NOMO-1 (cell line): ENCODE measurements at regions not wholly inside any gene's neighbourhood (a gene's known extent, or its start where the extent isn't known, plus 50 kb on each side); places are given as distances from the start of the nearest gene placed in this dataset.

ENCODE experiments used
- DNase-seq, 2 experiments: peaks; one replicate each; lab custom pipeline; 2025; ENCODE audit not compliant: unreplicated experiment in 2 of 2; lab: John Stamatoyannopoulos, UW

DNA sequence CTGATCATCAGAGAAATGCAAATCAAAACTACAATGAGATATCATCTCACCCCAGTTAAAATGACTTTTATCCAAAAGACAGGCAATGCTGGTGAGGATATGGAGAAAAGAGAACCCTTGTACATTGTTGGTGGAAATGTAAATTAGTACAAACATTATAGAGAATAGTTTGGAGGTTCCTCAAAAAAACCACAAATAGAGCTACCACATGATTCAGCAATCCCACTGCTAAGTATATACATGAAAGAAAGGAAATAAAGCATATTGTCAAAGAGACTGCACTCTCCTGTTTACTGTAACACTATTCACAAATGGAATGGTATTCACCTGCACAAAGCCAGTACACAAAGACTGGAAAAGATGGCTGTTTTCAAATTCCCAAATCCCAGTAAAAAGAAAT, 1233.7 kb downstream of the PCDH17 start:
- DNase-seq, result peak; percentile 1 to 80

DNA sequence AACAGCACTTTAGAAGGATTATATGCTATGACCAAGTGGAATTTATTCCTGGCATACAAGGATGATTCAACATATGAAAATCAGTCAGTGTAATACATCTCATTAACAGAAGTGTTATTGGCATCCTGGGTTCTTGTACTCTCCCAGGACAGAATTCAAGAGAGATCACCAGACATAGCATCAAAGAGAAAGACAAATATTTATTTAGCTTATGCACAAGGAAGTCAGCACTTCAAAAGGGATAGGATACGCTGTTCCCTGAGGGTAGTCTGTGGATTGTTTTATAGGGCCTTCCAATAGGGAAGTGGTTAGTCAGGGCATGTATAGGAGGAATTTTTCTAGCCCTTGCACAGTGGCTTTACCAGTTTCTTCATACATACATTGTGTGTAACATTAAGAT, 1238.0 kb downstream of the PCDH17 start:
- DNase-seq, result no peak

DNA sequence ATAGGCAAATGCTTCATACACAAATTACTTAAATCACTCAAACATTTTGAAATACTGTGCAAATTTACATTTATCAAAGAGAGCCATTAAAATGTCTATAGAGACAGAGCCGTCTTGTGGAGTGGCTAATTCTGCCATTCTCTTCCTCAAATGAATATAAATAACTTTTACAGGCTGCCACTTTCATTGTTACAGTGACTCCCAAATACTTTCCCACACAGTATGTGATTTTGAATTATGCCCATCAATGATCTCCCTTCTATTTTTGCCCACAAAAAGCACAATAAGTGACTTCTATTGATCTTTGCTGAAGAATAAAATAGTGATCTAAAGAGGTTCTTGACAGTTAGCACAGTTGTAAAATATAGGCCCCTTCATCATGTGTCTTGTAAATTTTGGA, 1244.9 kb downstream of the PCDH17 start:
- DNase-seq, result peak in 1 of 2 experiments; percentile 10

DNA sequence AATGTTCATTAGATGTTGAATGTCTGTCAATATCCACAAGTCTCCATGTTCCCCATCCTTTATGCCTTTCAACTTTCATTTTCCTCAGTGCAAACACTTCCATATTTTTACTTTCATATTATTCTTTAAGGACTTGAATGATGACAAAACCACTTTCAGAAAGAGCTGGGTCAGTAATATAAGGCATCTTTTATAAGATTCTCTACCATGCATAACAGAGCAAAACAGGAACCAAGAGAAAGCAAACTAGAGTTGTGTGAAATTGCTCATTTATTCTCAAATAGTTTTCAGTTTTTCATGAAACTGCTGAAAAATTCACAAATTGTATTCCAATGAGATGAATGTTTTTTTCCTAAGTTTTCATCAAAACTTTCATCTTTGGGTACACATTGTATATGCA, 1247.6 kb downstream of the PCDH17 start:
- peak in 1 of 2 experiments; percentile 5 for DNase-seq

DNA sequence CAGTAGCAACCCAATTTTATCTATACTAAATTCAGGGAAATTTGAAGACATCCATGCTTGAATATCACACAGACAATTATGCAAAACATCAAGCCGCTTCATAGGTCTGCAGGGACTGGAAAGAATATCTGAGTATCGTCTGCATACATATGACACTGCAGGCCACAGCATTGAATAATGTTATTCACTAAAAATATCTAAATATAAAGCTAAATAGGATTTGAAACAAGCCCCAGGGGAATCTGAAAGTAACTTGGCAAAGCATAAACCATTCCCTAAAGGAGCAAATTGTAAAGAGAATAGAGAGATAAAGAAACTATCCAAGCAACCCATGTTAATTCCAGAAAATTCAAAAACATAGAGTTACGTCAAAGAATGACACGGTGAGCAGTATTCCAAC, 1251.0 kb downstream of the PCDH17 start:
- no peak for DNase-seq

DNA sequence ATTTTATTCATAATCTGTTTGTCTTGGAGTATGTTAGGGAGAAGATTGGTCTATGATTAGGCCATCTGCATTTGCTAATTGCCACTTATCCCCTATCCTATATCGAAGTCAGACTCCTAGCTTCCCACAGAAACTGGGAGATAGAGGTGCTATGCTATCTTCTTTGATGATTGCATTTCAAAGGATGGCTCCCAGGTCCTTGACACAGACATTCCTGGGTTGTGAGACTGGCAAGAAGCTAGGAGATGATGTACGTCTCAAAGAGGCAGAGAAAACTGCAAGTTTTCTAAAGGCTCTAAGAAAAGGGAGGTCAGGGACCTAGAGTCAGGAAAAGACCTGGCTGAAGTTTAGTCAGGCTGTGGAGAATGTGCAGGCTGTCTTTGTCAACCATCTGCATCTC, 1251.9 kb downstream of the PCDH17 start:
- DNase-seq, result no peak

DNA sequence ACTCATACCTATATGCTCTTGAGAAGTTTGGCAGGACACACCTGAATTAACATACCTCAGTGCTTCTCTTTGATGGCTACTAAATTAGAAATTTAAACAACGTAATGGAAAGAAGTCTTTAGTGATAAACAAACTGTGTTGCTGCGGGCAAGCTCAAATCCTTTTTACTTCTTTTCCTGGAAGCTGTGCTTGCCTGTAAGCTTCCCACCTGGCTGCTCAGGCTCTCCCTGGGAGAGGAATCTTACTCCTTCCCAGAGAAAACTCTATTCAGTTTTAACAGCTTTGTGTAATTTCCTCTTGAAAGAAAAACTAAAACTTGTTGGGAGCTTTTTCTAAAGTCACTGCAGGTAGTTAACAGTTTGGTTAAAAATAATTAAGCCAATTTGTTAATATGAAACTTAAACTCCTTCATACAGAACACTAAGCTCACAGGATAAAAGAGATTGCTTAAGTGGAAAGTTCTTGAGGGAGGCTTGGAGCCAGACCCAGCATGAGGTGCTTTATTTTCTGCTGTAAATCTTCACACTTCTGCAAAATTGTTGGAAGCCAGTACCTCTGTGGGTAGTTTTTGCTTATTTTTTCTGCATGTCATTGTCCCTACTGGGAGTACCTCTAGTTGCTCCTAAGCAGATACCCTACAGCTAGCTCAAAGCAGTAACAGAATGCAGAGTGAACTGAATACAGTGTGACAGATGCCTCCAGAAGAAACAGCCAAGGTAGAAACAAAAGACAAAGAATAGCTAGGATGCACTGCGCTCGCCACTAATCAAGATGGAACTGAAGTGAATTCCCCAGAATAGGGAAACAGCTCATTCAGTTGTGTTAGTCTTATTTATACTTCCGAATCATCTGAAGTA, 1253.0 kb downstream of the PCDH17 start:
- no peak for DNase-seq

DNA sequence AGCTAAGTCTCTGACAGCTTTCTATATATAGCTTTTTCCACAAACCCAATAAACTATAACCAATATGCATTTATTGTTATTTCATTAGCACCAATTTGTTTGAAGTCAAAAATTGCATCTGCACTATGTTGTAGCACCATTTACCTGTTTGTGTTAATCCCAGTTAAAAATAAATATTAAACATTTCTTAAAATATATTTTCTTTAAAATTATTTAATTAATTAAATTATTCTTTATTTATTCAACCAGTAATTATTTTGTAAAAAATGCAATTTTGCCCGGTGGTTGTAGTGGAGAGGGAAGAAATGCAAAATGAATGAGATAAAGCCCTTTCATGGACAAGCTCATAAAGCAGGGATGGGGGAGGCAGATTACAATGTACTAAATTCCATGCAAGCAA, 1257.9 kb downstream of the PCDH17 start:
- no peak for DNase-seq

DNA sequence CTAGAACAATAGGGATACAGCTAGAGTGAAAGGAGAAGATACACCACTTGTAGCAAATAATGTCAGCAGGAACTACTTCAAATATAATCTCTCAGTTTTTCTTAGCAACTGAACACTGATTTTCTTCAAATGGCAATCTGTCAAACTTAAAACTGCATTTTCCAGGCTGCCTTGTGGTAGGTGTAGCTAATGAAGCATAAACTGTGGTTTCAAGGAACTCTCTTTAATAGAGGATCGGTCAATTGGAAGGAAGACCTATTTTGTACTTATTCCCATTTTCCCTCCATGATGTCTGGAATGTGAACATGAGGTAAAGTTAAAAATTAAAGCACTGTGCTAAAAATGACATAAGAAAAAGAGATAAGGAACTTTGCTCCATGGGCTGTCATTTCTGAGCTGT, 1261.9 kb downstream of the PCDH17 start:
- DNase-seq, result no peak

DNA sequence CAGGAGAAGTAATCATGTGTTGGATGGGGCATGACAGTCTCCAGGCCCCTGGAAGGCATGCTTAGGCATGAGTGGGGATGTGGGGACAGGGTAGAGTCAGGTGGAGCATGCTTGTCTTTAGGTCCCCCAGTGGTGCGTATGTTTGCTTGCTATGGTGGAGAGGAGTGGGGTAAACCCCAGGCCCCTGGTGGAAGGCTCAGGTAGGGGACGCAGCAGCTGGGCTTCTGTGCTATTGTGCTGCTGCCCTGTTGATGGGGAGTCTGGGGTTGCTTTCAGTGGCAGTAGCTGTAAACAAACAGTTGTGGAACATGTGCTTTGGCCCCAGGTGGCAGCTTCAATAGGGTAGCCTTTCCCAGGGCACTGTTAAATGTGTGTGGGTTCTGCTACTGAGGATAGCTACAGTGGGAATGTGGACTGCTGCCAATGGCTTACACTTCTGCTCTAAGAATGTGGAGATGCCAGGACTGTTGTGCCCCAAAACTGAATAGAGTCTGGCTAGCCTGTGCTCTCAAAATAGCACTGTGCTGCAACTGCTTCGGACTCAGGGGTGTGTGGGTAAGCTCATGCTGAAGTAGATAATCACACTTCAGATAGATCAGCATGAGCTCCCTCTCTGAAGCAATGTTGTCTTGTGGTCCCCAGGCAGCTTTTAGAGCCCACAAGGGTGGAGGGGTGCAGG, 1257.3 kb downstream of the DIAPH3 start:
- no peak for DNase-seq

DNA sequence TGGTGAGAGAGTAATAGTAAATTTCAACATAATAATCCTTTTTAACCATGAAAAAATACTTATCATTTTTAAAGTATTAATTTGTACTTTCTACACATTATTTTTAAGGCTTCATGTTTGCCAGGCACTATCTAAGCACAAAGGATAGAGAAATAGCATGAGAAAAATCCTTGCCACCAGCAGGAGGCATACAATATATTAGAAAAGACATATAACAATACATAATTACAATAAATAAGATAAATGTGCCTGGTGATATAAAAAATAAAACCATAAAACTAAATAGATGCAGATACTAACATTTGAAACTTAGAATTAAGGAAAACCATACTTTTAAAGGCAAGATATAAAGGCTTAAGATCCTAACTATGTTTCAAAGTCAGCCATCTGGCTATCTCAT, 1256.4 kb downstream of the DIAPH3 start:
- no peak for DNase-seq

DNA sequence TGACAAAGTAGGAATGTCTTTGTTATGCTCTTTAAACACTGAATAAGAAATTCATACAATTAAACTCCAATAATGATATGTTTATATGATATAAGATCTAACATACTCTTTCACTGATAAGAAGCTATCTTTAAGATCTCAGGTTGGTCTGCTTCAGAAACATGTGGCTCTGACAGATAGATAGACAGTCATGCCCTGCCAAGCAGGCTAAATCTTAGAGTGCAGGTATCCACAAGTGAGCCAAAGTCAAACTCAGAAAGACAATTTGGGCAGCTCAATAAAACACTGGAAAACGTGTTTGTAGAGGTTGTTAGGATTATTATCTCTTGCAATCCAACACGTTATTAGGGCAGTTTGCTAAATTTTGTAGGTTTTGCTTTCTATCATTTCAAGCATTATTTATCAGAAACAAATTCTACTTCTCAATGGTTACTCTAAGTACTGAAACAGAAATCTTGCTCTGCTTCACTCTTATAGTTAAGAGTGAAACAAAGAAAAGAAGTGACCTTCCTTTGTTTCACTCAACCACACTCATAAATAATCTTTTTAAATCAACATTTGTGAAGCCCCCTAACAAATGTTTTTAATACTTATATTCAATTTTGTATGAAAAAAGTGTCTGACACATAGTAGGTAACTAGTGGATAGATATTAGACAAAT, 1255.6 kb downstream of the DIAPH3 start:
- DNase-seq, result no peak

DNA sequence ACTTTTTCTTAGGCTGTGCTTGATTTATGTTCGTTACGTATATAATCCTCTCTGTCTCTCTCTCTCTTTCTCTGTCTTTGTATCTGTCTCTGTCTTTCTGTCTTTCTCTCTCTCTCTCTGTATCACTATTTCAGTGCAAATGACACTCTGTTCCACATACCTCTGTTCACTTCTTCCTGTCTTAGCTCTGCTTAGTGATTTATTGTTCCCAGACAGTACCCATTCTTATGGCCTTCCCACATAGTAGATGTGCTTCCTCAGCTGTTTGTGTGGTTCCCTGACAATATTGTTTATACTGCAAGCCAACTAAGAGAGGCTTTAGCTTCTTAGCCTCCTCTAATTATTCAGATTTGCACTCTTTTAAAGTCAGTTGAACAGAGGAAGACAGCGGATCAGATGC, 1244.2 kb downstream of the DIAPH3 start:
- no peak for DNase-seq

DNA sequence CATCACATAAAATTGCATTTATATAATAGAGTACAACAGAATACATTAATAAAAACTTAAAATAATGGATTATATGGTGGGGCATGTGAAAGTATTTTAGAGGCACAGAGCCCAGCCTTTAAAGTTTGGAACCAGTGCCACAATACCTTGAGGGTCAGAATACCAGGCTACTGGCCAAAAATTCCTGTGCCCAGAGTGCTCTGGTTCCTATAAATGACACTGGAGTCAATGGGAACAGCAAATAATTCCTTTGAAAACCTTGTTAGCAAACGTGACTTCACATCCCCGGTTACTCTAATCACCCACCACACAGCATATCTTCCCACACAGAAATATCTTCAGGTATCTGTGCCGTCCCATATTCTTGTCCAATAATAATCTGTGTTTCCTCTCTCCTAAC, 1242.6 kb downstream of the DIAPH3 start:
- no peak for DNase-seq

DNA sequence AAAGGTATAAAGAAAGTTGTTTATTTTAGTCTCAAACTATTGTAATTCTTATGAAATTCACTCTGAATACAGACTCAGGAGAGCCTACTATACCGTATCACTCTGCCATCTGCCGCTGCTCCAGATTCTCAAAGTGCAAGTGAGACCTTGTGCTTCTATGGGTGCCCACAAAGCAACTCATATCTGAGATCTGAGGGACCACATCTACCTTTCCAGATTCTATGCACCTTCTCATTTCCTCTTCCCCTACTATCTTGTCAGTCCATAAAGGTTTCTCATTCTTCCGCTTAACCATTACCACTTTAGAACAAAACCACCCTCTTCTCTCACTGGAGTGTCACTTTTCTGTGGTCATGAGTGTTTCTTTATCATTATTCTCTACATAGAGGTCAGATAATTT, 1236.9 kb downstream of the DIAPH3 start:
- no peak for DNase-seq

DNA sequence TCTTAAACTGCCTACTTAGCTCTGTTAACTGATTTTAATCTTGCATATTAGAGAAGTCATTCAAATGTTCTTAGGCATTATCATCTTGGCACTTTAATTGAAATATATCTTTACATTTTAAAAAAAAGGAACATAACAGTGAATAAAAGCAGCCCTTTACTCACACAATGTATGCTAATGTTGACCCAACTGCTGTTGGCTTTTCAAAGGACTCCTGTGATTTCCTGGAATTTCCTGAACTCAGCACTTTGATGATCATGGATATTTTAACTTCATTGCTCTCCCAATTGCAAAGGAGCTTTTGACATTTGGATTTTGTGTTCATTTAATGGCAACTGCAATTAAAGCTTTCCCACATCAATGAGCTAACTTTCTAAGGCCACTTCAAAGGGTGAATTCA, 1230.3 kb downstream of the DIAPH3 start:
- no peak for DNase-seq

DNA sequence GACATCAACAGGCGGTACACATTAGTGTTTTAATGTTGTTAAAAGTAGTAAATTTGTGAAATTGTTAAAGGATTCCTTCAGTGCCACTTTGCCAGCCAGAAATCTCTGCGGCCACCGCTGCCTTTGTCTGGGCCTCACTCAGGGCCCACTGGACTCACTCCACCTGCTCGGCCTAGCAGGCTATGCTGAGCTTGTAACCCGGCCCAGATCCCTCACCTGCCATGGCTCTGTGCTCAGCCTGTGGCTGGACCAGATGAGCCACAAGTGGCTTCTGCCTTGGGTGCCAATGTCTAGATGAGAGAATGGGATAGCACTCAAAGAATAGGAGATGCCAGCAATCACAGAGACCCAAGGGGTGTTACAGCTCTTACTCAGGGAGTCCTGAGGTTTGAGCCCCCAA, 1228.0 kb downstream of the DIAPH3 start:
- no peak for DNase-seq

DNA sequence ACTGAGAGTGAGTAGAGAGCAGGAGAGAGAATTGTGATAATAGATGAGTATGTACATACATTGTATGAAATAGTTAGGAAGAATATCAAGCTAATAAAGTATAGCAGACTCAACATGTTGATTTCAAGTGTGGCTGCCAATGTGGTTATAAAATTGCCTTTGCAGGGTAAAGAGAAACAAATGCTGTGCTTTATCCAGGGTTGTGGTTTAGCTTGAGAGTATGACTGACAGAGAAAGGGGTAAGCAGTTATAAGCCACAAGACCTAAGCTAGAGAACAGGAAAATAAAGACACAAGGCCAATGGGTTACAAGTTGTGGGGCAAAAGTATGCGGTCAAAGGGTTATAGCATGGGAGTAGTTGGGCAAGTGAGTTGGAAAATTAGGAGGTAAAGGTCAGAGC, 1217.5 kb downstream of the DIAPH3 start:
- DNase-seq, result no peak

DNA sequence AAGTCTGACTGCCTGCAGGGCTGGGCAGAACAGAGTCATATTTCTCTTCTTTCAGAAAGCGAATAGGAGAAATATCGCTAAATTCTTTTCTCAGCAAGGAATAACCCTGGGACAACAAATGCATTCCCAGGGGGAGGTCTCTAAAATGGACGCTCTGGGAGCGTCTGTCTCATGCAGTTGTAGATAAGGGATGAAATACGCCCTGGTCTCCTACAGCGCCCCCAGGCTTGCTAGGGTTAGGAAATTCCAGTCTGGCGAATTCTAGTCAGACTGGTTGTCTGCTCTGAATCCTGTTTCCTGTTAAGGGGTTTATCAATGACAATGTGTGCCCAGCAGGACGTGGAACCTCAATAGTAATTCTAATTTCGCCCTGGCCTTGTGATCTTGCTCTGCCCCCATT, 1214.1 kb downstream of the DIAPH3 start:
- no peak for DNase-seq

DNA sequence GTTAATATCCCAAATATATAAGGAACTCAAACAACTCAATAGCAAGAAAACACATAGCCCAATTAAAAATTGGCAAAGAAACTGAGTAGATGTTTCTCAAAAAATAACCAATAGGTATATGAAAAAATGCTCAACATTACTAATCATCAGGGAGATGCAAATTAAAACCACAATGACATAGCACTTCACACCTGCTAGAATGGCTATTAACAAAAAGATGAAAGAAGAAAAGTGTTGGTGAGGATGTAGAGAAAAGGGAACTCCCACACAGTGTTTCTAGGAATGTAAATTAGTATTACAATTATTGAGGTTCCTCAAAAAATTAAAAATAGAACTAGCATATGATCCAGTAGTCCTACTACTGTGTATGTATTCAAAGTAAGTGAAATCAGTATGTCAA, 1212.8 kb downstream of the DIAPH3 start:
- no peak for DNase-seq

DNA sequence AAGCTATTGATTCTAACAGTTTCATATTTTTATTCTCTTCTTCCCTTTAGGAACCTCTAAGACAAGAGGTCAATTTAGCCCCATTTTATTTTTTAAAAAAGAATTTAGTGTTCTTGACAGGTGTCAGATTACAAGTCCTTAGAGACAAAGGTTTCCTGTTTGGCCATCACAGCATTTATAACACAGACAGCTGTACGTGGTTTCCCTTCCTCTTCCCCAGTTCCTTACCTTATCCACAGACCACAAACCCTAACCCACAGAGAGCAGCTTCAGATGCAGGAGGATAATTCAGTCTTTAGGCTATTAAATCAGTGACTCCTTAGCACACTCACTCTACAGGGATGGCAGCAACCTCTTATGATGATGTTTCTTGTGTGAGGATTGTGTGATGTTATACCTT, 1210.1 kb downstream of the DIAPH3 start:
- peak; percentile 70 to 96 for DNase-seq
